ENCODE measurements at regions not wholly inside any gene's neighbourhood (a gene's known extent, or its start where the extent isn't known, plus 50 kb on each side); places are given as distances from the start of the nearest gene placed in this dataset.
A peak's percentile ranks its signal among the peaks of the same experiment; 100 is the strongest.

GRCh38 chr7:46197785-46198540, 276.9 kb upstream of the IGFBP3 start:
- Histone ChIP-seq H3K9me3 (ENCODE audit: control insufficient read depth, insufficient read depth, low read length) (no peaks in the 10 kb centered on the region), H3K4me3 (ENCODE audit: low read depth, low read length) (no peak overlapping the region), H3K27ac (ENCODE audit: low read depth, low read length) (no peak overlapping the region), H3K27me3 (ENCODE audit: control insufficient read depth, insufficient read depth, low read length) (no peaks in the 10 kb centered on the region)
- ChIA-PET CTCF (interaction anchor here (0.7 to 0.8 kb wide), 2 partner anchors 50 to 275 kb away, joined by 3 to 5 read pairs; no protein-coding TSS in a partner anchor), POLR2A (no interaction called here)
- no peak for DNase-seq (ENCODE audit: low read depth, low spot score)
- no peak for TF ChIP-seq CTCF (IDR thresholded peaks at IDR 0.05; ENCODE audit: low read depth, low read length)

- POLR2A ChIA-PET, result no interaction called here
- CTCF ChIA-PET, result no interaction called here
- no peak for TF ChIP-seq CTCF (IDR thresholded peaks at IDR 0.05; ENCODE audit: low read depth, low read length)
Observed at GRCh38 chr7:46195934-46196333, 274.9 kb upstream of the IGFBP3 start.

GRCh38 chr7:46192271-46192670, 271.2 kb upstream of the IGFBP3 start:
- Histone ChIP-seq H3K9me3 (ENCODE audit: control insufficient read depth, insufficient read depth, low read length) (no peaks in the 10 kb centered on the region), H3K27ac (ENCODE audit: low read depth, low read length) (peak overlapping the region; percentile 25), H3K27me3 (ENCODE audit: control insufficient read depth, insufficient read depth, low read length) (no peaks in the 10 kb centered on the region), H3K4me3 (ENCODE audit: low read depth, low read length) (no peak overlapping the region)
- POLR2A ChIA-PET, result no interaction called here
- CTCF ChIA-PET, result no interaction called here
- no peak for DNase-seq (ENCODE audit: low read depth, low spot score)
- no peak for TF ChIP-seq CTCF (IDR thresholded peaks at IDR 0.05; ENCODE audit: low read depth, low read length)

More at GRCh38 chr7:46195934-46196333, 274.9 kb upstream of the IGFBP3 start:
- Histone ChIP-seq H3K27ac (ENCODE audit: low read depth, low read length) (no peak overlapping the region), H3K9me3 (ENCODE audit: control insufficient read depth, insufficient read depth, low read length) (no peaks in the 10 kb centered on the region), H3K4me3 (ENCODE audit: low read depth, low read length) (no peak overlapping the region), H3K27me3 (ENCODE audit: control insufficient read depth, insufficient read depth, low read length) (no peaks in the 10 kb centered on the region)
- DNase-seq (ENCODE audit: low read depth, low spot score), result no peak

- no peak overlapping the region for H3K4me3 ChIP-seq (ENCODE audit: low read depth, low read length)
- TF ChIP-seq CTCF (IDR thresholded peaks at IDR 0.05; ENCODE audit: low read depth, low read length), result no peak
- CTCF ChIA-PET, result no interaction called here
- H3K9me3 ChIP-seq (ENCODE audit: control insufficient read depth, insufficient read depth, low read length), result no peaks in the 10 kb centered on the region
- POLR2A ChIA-PET, result no interaction called here
- no peaks in the 10 kb centered on the region for H3K27me3 ChIP-seq (ENCODE audit: control insufficient read depth, insufficient read depth, low read length)
- peak overlapping the region; percentile 49 for H3K27ac ChIP-seq (ENCODE audit: low read depth, low read length)
- DNase-seq (ENCODE audit: low read depth, low spot score), result peak; percentile 64
Observed at GRCh38 chr7:46191776-46192175, 270.7 kb upstream of the IGFBP3 start.

- no peak overlapping the region for H3K4me3 ChIP-seq (ENCODE audit: low read depth, low read length)
- no peak for DNase-seq (ENCODE audit: low read depth, low spot score)
- CTCF ChIA-PET, result interaction anchor here (2.1 kb wide), 1 partner anchor 268 kb away, joined by 7 read pairs; no protein-coding TSS in a partner anchor
- peak overlapping the region; percentile 49 for H3K27ac ChIP-seq (ENCODE audit: low read depth, low read length)
- H3K9me3 ChIP-seq (ENCODE audit: control insufficient read depth, insufficient read depth, low read length), result no peaks in the 10 kb centered on the region
- POLR2A ChIA-PET, result interaction anchor here (1.4 kb wide), 1 partner anchor 52 kb away, joined by 4 read pairs; no protein-coding TSS in a partner anchor
- TF ChIP-seq CTCF (IDR thresholded peaks at IDR 0.05; ENCODE audit: low read depth, low read length), result no peak
- H3K27me3 ChIP-seq (ENCODE audit: control insufficient read depth, insufficient read depth, low read length), result no peaks in the 10 kb centered on the region
Observed at GRCh38 chr7:46191296-46191695, 270.2 kb upstream of the IGFBP3 start.
